H1 (cell line): ENCODE measurements at regions not wholly inside any gene's neighbourhood (a gene's known extent, or its start where the extent isn't known, plus 50 kb on each side); places are given as distances from the start of the nearest gene placed in this dataset.

Experiments
- BACH1 ChIP-seq: IDR thresholded peaks from 2 replicates; pipeline ENCODE4 v1.6.1; 2012; ENCODE audit warnings: low read length, improper control_type of control experiment
- EZH2 ChIP-seq: fragments of 200-600 bp; sonication (generic); IDR thresholded peaks from 2 replicates; pipeline ENCODE4 v1.7.1; 2012; ENCODE audit warnings: low read depth, mild to moderate bottlenecking, moderate library complexity, low read length, inconsistent platforms; ENCODE audit not compliant: severe bottlenecking
- GABPA ChIP-seq: IDR thresholded peaks from 2 replicates; pipeline ENCODE4 v1.6.1; 2011; ENCODE audit warnings: mild to moderate bottlenecking, low read length, moderate library complexity, borderline replicate concordance; ENCODE audit not compliant: insufficient read depth
- KDM1A ChIP-seq: fragments of 200-600, 300-600 bp; sonication (generic); IDR thresholded peaks from 2 replicates; pipeline ENCODE4 v1.7.1; 2016; ENCODE audit warnings: mild to moderate bottlenecking, low read length, borderline replicate concordance
- TAF1 ChIP-seq: IDR thresholded peaks from 2 replicates; pipeline ENCODE4 v1.6.1; 2011; ENCODE audit warnings: mild to moderate bottlenecking, low read depth, low read length
- YY1 ChIP-seq: IDR thresholded peaks from 2 replicates; pipeline ENCODE4 v1.6.1; 2011; ENCODE audit warnings: low read depth, mild to moderate bottlenecking, low read length
- TF ChIP-seq, protein P1 (sequence below): fragments of 300-600 bp; sonication (generic); IDR thresholded peaks from 2 replicates; pipeline ENCODE4 v1.7.1; 2012; ENCODE audit warnings: low read length, moderate library complexity, mild to moderate bottlenecking, inconsistent platforms; ENCODE audit not compliant: insufficient replicate concordance
- TF ChIP-seq, protein P2 (sequence below): IDR thresholded peaks from 2 replicates; pipeline ENCODE4 v1.6.1; 2011; ENCODE audit warnings: low read length, improper control_type of control experiment
- TF ChIP-seq, protein P3 (sequence below): IDR thresholded peaks from 2 replicates; pipeline ENCODE4 v1.6.1; 2012; ENCODE audit warnings: low read length, inconsistent platforms

DNA sequence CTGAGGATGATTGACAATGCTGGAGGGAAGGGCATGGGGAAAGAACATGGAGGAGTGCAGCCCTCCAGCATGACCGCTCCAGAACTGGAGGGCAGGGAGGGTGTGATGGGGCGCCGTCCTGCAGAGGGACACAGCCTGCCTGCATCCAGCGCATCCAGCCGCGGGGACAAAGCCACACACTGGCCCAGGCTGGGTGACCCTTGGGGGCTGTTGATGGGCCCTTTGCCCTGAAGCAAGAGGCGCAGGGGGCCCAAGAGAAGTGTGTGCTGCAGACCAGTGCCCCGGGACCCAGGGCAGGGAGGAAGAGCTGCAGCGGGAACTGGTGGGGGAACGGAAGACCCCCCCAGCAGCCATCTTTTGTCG is 169.8 kb upstream of the PPP1R26 start (continued):
- TF ChIP-seq, protein P1, sequence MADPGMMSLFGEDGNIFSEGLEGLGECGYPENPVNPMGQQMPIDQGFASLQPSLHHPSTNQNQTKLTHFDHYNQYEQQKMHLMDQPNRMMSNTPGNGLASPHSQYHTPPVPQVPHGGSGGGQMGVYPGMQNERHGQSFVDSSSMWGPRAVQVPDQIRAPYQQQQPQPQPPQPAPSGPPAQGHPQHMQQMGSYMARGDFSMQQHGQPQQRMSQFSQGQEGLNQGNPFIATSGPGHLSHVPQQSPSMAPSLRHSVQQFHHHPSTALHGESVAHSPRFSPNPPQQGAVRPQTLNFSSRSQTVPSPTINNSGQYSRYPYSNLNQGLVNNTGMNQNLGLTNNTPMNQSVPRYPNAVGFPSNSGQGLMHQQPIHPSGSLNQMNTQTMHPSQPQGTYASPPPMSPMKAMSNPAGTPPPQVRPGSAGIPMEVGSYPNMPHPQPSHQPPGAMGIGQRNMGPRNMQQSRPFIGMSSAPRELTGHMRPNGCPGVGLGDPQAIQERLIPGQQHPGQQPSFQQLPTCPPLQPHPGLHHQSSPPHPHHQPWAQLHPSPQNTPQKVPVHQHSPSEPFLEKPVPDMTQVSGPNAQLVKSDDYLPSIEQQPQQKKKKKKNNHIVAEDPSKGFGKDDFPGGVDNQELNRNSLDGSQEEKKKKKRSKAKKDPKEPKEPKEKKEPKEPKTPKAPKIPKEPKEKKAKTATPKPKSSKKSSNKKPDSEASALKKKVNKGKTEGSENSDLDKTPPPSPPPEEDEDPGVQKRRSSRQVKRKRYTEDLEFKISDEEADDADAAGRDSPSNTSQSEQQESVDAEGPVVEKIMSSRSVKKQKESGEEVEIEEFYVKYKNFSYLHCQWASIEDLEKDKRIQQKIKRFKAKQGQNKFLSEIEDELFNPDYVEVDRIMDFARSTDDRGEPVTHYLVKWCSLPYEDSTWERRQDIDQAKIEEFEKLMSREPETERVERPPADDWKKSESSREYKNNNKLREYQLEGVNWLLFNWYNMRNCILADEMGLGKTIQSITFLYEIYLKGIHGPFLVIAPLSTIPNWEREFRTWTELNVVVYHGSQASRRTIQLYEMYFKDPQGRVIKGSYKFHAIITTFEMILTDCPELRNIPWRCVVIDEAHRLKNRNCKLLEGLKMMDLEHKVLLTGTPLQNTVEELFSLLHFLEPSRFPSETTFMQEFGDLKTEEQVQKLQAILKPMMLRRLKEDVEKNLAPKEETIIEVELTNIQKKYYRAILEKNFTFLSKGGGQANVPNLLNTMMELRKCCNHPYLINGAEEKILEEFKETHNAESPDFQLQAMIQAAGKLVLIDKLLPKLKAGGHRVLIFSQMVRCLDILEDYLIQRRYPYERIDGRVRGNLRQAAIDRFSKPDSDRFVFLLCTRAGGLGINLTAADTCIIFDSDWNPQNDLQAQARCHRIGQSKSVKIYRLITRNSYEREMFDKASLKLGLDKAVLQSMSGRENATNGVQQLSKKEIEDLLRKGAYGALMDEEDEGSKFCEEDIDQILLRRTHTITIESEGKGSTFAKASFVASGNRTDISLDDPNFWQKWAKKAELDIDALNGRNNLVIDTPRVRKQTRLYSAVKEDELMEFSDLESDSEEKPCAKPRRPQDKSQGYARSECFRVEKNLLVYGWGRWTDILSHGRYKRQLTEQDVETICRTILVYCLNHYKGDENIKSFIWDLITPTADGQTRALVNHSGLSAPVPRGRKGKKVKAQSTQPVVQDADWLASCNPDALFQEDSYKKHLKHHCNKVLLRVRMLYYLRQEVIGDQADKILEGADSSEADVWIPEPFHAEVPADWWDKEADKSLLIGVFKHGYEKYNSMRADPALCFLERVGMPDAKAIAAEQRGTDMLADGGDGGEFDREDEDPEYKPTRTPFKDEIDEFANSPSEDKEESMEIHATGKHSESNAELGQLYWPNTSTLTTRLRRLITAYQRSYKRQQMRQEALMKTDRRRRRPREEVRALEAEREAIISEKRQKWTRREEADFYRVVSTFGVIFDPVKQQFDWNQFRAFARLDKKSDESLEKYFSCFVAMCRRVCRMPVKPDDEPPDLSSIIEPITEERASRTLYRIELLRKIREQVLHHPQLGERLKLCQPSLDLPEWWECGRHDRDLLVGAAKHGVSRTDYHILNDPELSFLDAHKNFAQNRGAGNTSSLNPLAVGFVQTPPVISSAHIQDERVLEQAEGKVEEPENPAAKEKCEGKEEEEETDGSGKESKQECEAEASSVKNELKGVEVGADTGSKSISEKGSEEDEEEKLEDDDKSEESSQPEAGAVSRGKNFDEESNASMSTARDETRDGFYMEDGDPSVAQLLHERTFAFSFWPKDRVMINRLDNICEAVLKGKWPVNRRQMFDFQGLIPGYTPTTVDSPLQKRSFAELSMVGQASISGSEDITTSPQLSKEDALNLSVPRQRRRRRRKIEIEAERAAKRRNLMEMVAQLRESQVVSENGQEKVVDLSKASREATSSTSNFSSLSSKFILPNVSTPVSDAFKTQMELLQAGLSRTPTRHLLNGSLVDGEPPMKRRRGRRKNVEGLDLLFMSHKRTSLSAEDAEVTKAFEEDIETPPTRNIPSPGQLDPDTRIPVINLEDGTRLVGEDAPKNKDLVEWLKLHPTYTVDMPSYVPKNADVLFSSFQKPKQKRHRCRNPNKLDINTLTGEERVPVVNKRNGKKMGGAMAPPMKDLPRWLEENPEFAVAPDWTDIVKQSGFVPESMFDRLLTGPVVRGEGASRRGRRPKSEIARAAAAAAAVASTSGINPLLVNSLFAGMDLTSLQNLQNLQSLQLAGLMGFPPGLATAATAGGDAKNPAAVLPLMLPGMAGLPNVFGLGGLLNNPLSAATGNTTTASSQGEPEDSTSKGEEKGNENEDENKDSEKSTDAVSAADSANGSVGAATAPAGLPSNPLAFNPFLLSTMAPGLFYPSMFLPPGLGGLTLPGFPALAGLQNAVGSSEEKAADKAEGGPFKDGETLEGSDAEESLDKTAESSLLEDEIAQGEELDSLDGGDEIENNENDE: no peak
- TF ChIP-seq EZH2: no peak
- TF ChIP-seq GABPA: no peak
- TF ChIP-seq BACH1: no peak
- TF ChIP-seq YY1: no peak
- TF ChIP-seq, protein P2, sequence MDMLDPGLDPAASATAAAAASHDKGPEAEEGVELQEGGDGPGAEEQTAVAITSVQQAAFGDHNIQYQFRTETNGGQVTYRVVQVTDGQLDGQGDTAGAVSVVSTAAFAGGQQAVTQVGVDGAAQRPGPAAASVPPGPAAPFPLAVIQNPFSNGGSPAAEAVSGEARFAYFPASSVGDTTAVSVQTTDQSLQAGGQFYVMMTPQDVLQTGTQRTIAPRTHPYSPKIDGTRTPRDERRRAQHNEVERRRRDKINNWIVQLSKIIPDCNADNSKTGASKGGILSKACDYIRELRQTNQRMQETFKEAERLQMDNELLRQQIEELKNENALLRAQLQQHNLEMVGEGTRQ: no peak
- TF ChIP-seq TAF1: no peak
- TF ChIP-seq, protein P3, sequence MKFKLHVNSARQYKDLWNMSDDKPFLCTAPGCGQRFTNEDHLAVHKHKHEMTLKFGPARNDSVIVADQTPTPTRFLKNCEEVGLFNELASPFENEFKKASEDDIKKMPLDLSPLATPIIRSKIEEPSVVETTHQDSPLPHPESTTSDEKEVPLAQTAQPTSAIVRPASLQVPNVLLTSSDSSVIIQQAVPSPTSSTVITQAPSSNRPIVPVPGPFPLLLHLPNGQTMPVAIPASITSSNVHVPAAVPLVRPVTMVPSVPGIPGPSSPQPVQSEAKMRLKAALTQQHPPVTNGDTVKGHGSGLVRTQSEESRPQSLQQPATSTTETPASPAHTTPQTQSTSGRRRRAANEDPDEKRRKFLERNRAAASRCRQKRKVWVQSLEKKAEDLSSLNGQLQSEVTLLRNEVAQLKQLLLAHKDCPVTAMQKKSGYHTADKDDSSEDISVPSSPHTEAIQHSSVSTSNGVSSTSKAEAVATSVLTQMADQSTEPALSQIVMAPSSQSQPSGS: no peak
- no peak for TF ChIP-seq KDM1A
